Ecto neural progenitor cell (in vitro differentiated cells): ENCODE measurements at regions not wholly inside any gene's neighbourhood (a gene's known extent, or its start where the extent isn't known, plus 50 kb on each side); places are given as distances from the start of the nearest gene placed in this dataset.
"Not testable (repeated sequence)": the region's sequence is repeated elsewhere in the genome, so short reads cannot be mapped to it uniquely, and the experiment has no call there.

Experiments used
- DNase-seq: peaks from one replicate; pipeline ENCODE4 v3.0.0-alpha.2; 2018; ENCODE audit warnings: low spot score

DNA sequence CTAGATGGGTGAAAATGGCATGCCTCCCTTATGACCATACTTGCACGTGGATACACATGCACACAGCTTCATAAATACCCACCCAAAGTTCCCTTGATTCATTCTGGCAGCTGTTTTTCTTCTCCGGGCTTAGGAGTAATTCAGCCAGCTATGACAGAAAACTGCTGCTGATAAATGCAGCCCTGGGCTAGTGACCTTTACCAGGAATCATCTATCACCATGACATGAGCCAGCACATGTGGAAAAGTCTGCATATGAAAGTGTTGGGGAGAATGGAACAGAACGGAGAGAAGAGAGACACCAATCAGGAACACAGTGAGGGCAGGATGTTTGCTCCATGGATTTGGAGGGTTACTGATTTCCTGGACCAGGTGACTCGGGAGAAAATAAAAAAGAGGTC, 706.3 kb downstream of the PDCD6IP start:
- no peak for DNase-seq

DNA sequence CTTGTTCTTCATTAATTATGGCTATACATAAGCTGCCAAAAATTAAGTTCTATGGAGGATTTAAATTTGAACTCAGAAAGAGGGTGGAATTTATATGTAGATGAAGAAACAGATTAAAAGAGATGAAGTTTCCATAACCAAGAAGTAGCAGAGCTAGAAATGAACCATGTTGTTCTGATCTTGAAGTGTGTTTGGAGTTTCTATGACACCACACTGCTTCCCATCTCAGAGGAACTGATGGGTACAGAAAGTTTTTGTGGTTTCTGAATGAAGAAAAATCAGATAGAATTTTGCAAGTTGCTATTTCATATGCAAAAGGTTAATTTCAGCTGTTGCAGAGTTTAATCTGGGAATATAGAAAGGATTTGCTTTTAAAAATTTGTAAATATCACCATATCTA, 710.3 kb downstream of the PDCD6IP start:
- DNase-seq: no peak

DNA sequence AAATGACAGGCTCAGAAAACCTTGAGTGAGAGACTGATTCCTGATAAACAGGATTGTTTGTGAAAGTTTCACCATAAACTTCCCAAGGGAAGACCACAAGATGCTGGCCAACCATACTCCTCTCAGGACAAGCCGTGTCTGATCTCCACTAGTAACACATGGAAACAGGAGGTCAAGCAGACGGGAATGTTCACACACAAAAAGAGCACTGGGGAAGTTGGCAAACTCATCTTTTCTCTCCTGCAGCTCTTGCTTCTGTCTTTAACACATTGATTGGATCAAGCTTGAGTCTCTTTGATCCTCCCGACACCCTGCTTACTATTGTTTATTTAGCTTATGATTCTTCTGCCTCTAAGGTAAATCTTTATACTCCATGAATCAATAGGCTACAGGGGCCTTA, 713.5 kb downstream of the PDCD6IP start:
- no peak for DNase-seq

DNA sequence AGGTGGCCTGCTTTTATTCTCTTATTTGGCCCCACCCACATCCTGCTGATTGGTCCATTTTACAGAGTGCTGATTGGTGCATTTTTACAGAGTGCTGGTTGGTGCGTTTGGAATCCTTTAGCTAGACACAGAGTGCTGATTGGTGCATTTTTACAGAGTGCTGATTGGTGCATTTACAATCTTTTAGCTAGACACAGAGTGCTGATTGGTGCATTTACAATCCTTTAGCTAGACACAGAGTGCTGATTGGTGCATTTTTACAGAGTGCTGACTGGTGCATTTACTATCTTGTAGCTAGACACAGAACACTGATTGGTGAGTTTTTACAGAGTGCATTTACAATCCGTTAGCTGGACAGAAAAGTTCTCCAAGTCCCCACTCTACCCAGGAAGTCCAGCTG, 720.6 kb downstream of the PDCD6IP start:
- DNase-seq: not testable (repeated sequence)

DNA sequence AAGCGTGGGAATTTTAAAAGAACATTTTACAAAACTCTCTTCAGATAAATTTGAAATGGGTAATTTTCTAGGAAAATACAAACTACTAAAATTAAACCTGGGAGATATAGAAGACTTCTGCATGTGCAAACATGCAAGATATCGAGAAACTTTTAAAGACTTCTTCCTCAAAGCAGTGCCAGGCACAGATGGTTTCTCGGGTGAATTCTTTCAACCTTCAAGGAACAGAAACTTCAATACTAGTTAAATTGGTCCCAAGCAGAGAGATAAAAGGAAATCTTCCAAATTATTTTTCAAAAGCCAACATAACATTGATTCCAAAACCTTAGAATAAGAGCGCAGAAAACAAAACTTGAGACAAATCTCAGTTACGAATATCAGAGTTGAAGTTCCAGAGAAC, 732.7 kb downstream of the PDCD6IP start:
- no peak for DNase-seq

DNA sequence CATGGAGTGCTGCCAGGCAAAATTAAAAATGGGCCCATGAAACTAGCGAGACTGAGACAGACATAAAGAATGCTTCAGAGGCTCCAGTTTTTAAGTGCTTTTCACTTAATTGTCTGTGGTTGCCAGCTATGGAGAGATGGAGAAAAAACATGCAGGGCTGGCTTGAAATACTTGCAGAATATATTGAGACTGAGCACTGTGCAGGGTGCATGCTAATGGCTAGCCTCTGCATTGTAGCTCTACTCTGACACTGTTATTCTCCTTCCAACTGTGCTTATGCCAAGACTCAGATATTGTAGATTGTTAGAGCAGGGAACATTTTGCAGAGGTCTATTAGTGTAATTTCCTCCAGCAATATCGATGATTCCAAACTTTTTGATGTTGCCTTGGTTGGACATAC, 735.0 kb downstream of the PDCD6IP start:
- no peak for DNase-seq

DNA sequence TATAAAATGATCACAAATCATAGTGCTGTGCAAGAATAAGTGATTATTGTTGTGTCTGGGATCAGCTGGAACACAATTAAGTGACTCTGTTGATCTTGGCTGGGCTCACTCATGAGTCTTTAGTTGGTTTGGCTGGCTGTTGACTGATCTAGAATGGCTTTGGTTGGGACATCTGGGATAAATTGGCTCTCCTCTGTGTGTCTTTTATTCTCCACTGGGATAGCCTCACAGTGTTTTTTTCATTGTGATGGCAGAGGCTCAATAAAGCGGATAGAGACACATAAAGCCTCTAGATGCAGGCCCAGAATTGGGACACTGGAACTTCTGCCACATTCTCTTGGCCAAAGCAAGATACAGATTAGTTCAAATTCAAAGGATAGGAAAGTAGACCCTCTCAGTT, 735.6 kb downstream of the PDCD6IP start:
- DNase-seq: no peak

DNA sequence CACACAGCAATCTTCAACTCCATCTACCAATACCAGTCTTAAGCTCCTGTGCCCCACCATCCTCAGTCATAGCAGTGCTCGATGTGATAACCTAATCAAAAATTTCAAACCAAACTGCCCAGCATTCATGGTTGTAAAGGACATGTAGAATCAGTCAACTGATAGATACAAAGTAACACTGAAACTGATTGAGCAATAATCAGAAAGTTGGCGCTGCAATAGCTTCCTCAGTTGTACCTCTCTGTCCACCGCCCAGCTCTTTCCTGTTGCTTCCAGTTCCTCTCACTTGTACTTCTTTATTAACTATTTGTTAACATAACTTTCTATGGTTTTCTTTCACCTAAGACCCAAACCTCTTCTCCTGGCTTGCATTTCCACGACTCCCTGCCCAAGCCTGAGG, 745.7 kb downstream of the PDCD6IP start:
- no peak for DNase-seq

DNA sequence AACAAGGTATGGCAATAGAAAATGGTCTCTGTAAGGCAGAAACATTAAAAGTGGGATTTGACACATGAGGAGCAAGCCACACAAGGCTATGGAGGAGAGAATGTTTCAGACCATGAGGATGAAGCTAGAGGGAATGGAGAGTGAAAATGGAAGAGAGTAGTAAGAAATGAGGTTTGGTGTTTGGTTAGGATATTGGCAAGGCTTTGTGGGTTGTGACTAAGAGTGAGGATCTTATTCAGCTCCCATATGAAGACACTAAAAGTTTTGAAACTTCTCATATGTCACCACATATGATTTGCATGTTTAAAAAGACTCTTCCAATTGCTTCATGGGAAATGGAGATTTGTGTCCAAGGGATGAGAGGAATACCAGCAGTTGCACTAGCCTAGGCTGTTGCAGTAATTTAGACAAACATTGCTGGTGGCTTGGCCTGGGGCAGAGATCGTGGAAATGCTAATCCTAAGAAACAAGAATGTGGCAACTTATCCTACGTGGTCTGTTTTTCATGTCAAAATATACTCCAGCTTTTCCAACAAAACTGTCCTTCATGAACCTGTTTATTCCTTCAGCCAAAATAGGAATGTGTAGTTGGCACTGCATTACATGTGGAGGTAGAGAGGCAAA, 749.0 kb downstream of the PDCD6IP start:
- DNase-seq: no peak

DNA sequence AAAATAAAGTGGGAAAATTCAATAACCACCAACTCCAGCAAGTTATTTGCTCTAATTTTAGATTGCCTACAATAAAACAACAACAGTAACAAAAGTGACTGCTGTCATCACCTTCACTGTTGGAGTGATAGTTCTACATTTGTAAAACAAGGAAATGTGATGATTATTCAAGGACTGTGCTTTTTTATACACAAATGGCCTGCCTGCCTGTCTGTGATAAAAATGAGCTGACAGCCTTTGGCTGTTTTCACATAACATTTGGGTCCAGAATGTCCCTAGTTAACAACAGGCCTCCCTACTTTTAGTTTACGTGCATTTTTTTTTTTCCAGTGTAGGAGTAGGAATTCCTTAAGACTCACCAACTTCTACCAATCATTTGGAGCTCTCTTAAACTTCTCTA, 768.8 kb downstream of the PDCD6IP start:
- DNase-seq: no peak

DNA sequence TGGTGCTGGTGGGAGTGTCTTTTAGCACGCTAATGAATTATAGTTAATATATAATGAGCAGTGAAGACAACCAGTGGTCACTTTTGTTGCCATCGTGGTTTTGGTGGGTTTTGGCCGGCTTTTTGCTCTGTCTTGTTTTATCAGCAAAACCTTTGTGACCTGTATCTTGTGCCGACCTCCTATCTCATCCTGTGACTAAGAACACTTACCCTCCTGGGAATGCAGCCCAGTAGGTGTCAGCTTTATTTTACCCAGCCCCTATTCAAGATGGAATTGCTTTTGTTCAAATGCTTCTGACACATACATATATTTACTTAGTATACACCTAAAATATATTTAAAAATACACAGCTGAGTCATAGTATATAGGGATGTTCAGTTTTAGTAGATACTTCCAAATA, 770.3 kb downstream of the PDCD6IP start:
- DNase-seq: no peak

DNA sequence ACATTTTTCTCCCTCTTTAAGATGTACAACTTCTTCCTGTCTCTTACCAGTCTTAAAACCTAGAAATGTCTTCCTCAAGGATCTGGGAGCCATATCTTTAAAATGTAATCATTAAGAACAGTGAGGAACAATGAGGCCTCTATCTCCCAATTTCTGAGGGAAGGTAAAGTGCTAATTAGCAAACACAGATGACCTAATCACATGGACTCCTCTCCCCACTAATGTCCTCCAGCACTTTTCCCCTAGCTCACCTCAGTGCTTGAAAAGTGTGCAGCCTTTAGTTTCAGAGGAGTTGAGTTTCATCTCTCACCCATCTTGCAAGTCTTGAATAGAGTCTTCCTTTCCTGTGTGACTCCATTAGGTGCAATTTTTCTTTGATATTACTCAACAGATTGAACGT, 771.0 kb downstream of the PDCD6IP start:
- DNase-seq: no peak

DNA sequence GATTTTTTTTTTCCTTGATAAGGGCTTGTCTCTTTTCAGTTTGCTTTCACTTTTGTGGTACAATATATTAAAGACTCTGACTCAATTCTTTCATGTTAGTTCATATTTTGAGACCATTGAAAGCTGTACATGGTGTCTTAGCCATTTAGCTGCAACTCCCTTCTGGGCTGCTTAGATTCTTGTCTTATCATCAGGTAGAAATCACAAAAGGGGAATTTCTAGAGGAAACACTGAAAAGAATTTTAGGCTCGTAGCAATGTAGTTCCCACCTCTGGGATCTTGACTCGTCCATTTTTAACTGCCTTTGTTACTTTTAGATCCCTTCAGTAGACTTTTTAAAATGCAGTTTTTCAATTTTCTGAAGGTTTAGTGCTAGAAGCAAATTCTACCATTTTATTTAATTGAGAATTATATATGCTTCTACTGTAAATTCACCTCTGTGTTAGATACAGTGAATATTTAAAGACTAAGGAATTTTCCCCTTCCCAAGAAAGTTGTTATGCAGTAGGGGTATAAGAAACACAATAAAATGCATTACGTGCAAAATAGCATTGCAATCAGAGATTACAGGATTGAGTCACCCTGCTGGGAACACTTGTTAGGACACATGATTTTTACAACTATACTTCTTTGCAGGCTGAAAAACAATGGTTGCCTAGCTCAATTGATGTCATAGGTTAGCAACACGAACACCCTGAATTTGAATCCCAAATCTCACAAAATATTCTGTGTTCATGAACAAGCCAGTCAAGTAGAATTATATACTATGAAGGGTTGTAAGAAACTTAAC, 772.7 kb downstream of the PDCD6IP start:
- DNase-seq: no peak

DNA sequence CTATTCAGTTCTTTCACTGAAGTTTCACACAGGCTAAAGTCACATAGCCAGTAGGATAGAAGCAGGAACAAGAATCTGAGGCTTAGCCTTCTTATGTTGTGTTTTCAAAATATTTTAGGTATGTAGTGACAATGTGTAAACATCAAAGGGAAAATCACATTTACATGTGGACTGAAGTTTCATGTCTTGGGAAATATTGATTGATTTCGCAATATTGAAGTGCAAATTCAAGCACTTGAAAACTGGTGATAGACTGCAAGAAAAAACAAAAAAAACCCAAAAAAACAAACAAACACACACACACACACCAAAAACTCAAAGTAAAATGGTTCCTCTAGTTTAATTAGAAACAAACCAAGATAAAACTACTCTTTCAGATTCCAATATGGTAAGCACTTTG, 773.3 kb downstream of the PDCD6IP start:
- DNase-seq: no peak

DNA sequence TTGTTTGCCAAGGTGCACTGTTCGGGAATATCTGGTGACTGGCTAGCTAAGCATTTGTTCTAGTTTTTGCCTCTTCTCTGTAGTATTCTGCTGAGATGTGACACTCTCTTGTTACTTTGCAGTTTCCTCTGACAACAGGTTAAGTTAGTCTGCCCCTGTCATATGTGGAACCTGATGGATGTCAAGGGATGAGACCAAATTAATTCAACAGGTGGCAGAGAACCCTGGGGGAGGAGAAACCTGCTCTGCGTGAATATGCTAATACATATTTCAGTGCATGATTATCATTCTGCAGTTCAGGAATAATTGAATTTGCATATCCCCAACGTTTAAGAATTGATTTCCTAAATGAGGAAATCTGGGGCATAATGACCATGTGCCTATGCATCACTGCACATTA, 777.3 kb downstream of the PDCD6IP start:
- DNase-seq: no peak

DNA sequence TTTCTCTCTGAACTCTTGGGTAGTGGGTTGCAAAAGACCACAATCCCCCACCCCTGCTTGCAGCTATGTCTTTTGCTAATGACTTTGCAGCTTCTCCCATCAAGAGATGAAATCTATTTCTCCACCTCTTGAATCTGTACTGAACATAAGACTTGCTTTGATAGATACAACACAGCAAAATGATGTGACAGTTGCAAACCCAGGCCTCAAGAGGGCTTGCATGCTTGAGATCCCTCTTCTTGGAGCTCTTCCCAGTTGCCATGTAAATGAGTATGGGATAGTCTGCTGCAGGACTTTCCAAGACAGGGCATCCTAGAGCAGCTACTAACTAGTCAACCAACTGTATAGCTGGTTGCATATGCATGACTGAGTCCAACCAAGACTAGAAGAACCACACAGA, 783.6 kb downstream of the PDCD6IP start:
- no peak for DNase-seq

DNA sequence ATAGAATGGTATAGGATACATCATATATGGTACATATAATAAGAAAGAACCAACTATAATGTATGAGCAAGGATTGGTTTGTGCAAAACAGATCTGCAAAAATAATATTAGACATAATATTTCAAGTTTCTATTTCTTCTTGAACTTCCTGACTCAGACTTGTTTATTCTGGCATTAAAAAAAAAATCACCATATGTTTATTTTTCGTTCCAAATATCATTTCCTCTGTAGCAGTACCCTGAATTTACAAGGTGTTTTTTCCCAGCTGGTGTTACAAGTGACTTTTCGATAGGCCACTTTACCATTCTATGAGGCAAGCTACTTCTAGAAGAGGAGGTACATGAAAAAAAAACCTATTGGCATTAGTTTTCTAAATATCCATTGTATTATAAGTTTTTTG, 785.0 kb downstream of the PDCD6IP start:
- no peak for DNase-seq

DNA sequence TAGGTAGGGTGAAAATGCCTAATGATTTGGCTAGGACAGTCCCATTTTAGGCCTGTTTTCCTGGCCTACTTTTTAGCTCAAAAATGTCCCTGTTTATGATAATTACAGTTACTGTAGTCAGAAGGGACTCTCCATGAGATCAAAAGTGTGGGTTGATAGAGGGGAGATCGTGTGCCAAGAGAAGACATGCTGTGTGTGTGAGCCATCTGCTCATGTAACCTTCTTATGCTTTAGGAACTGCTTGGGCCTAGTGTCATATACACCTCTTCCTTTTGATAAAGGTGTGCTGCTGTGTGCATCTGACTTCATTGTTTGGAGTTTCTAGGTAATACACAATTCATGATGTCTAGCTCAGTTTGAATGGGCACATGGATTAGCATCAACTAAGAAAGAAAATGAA, 786.5 kb downstream of the PDCD6IP start:
- no peak for DNase-seq

DNA sequence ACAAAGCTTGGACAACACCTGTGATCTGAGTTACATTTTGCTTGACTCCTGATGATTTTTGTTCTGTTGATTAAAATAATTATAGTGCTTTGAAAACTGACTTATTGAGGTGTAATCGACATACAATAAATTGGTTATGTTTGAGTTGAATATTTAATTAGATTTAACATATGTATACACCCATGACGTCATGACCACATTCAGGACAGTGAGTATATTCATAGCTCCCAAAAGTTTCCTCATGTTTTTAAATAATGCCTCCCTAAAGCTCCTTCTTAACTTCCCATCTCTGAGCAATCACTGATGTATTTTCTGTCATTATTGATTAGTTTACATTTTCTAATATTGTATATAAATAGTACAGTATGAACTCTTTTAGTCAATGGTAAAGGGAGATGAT, 801.2 kb downstream of the PDCD6IP start:
- DNase-seq: no peak

DNA sequence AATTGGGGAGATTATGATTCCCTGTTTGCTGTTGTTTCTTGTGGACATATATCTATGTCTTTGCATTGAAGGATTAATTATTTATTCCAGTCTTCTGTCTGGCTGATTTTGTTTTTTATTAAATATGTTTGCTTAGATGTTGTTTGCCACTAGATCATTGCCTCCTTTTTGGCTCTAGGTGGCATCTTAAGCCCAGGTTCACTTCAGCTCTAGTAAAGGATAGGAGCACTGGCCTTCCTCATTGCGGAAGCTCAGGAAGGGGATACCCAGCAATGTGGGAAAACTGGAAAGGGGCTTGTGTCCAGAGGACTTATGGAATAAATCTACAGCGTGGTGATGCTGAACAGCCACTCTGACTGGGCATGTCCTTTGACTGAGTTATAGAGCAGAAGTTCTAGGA, 821.6 kb downstream of the PDCD6IP start:
- DNase-seq: no peak

DNA sequence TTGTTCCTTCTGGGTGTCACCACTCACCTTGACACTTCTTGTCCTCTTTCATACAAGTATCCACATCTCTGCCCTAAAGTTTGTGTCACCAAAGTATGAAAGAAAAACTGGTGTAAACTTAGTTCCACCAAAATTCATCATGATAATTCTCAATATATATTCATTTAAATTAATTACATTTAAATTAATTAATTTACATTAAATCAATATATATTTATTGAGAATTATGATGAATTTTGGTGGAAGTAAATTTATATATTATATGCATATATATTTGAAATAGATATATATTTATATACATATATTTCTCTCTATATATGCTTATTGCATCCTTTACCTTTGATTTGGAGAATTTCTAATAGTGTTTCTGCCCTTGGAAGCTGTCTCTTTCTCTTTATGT, 828.3 kb downstream of the PDCD6IP start:
- no peak for DNase-seq

DNA sequence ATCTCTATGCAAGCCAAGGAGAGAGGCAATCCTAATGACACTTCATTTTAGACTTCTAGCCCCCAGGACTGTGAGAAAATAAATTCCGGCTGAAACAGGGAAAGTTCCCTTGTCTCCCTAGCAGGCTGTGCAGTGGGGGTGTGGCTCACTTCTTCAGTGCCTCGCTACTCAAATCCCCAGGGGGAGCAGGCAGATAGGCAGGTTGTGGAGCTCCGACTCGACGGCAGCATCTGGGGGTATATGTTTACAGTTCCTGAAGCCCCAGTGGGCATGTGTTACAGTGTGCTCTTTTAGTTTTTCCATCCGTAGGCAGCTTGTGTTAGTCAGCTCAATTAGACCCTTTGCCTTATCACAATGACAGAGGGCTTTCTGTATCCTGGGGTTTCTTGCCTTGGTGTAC, 836.5 kb downstream of the PDCD6IP start:
- DNase-seq: no peak

DNA sequence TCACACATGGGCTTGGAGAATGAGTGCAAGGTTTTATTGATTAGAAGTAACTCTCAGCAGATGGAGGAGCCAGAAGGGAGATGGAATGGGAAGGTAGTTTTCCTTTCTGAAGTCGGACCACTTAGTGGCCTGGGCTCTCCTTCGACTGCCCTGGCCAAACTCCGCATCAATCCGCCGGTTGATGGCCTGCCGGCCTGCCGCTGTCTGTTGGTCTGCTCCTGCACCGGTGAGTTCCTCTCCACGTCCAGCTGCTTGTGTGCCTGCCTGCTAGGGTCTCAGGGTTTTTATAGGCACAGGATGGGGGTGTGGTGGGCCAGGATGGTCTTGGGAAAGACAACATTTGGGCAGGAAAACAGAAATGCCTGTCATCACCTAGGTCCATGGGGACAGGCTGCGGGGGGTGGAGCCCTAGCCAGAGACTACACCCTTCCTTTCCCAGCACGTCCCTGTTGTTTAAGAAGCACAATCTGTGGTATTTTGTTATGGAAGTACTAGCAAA, 837.0 kb downstream of the PDCD6IP start:
- no peak for DNase-seq

DNA sequence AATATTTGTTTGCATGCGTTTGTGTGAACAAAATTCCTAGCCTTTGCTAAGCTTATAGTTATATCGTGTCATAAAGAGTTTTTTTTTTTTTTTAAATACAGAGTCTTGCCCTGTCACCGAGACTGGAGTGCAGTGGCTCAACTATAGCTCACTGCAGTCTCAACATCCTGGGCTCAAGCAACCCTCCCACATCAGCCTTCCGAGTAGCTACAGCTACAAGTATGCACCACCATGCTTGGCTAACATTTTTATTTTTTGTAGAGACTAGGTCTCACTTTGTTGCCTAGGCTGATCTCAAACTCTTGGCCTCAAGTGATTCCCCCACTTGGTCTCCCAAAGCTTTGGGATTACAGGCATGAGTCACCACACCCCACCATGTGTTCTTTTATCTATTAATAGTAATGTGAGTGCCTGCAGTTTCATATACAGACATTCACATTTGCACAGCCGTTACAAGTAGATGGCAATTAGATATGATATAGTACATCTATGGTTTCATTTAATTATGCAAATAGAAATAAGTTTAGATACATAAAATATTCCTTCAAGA, 848.6 kb downstream of the PDCD6IP start:
- no peak for DNase-seq
